ENCODE measurements at regions not wholly inside any gene's neighbourhood (a gene's known extent, or its start where the extent isn't known, plus 50 kb on each side); places are given as distances from the start of the nearest gene placed in this dataset.

GRCh38 chrX:25219480-25219879 lies 203.7 kb upstream of the ARX start:
- DNase-seq (ENCODE audit: low spot score) = no peak

DNA sequence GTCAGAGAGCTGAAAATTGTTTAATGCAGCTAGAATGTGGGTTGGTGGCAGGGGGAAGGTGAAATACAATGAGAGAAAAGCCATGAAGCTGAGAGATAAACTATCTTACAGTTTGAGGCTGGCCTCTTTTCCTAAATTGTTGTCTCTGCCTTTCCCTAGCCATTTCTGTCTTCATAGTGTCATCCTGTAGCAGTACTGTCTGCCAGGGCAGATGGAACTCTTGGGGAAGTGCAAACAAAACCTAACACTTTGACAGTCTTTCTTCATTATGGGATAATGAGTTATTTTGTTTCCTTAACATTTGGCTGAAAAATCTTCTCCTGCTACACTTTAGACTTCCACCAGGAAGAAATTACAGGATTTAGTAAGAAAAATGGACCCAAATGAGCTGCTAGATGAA lies 197.8 kb upstream of the ARX start:
- DNase-seq (ENCODE audit: low spot score) = no peak

- DNase-seq (ENCODE audit: low spot score) = no peak
Measured at GRCh38 chrX:25207803-25208475, 192.2 kb upstream of the ARX start.

DNA sequence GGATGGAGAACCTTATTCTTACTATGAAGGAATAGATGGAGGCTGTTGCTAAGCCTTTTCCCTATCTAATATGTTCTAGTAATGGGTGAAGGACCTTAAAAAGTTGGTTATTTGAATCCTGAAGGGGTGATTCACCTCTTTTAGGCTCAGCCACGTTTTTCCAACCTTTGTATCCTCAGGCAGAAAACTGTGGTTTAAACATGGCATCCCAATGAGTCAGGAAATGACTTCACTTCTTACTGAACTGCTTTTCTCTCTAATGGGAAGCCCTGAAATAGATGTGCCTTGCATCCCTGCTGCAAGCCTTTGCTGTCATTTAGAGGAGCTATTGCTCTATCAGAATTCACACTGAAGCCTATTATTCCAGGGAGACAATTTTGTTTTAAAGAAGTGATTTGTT lies 191.0 kb upstream of the ARX start:
- DNase-seq (ENCODE audit: low spot score) = no peak

GRCh38 chrX:25204182-25204581 lies 188.4 kb upstream of the ARX start:
- no peak for DNase-seq (ENCODE audit: low spot score)

DNA sequence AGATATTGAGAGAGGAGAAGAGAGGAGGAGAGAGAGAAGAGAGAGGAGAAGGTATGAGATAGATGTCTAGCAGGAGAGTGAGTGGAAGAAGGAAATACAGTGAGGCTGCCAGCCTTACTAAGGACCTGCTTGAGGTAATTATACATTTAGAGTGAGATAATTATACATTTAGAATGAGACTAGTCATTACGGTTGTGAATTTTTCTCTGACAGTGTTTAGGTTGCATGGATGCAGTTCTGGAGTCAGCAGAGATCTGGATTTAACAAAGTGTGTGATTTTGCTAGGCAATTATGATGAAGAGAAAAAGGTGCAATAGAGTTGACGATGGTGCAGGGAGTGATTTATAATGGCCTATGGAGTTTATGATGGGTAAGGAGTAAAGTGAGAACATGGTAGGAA lies 187.1 kb upstream of the ARX start:
- DNase-seq (ENCODE audit: low spot score) = no peak

DNA sequence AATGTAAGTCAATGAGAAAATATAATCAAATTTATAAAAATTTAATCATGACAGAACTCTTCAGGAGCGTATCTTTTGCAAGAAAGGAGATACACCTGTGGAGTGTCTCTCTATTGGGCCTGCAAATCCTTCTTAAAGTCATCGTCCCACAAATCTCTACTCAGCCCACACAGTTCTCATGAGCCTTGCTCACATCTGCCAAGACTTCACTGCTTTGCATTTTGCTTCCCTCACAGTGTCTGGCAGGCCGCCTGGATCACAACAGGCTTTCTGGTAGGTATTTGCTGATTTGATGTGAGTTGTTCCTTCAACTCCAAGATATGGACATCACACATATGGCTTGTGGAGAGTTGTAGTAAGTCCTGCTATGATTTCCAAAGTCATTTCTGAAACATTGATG lies 183.1 kb upstream of the ARX start:
- no peak for DNase-seq (ENCODE audit: low spot score)

DNA sequence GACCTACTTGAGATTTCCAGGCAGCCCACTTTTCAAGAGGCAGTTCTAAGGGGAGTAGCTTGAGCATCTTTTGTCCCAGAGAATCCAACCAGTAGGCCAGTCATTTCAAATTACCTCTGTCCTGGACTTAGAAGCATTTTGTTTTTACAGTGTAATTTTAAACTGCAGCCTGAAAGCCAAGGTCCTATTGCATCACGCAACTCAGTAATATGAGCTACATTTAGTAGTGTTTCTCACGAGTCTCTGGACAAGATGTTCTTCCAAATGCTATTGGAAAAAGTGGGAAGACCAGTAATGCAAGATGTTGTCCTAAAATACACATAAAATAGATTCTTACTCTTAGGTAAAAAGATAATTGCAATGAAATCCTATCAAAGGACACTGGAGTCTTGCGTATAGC lies 182.5 kb upstream of the ARX start:
- no peak for DNase-seq (ENCODE audit: low spot score)

GRCh38 chrX:25196221-25196620 lies 180.5 kb upstream of the ARX start:
- no peak for DNase-seq (ENCODE audit: low spot score)

DNA sequence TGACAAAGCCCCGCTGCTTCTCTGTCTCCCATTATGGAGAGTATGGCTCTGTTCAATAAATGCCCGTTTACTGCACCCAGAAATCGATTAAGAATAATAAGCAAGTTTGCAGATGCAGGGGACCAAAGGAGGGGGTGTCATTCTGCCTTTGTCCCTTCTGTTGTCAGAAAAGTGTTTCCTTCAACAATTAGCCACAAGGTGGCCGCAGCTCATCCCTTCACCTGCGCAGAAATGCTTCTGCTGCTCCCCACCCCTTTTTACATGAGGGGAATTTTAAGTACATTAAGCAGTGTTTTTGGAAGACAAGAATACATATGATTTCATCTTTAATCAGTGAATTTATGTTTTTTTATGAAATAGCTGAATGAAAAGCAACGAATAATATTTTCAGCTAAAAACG lies 175.6 kb upstream of the ARX start:
- no peak for DNase-seq (ENCODE audit: low spot score)

GRCh38 chrX:25181775-25182174 lies 166.0 kb upstream of the ARX start:
- DNase-seq (ENCODE audit: low spot score) = no peak

- DNase-seq (ENCODE audit: low spot score) = no peak
Measured at GRCh38 chrX:25180242-25180641, 164.5 kb upstream of the ARX start.

- no peak for DNase-seq (ENCODE audit: low spot score)
Measured at GRCh38 chrX:25178555-25178954, 162.8 kb upstream of the ARX start.

DNA sequence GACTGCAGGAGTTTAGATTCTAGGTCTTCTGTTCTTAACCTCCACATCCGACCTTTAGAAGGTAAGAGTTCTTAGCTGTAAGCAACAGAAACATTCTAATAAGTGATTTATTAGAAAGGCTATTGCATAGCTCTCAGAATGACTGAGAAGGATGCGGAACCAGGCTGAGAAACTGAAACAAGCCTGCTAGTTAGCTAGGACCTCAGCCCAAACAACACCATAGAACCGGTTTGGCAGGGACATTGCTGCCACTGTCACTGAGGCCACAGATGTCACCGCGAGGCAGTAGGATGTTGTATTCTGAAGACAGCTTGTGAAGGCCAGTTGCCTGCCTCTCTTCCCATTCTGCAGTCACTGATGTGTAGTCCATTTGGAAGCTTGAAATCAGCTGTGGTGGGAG lies 160.0 kb upstream of the ARX start:
- no peak for DNase-seq (ENCODE audit: low spot score)

DNA sequence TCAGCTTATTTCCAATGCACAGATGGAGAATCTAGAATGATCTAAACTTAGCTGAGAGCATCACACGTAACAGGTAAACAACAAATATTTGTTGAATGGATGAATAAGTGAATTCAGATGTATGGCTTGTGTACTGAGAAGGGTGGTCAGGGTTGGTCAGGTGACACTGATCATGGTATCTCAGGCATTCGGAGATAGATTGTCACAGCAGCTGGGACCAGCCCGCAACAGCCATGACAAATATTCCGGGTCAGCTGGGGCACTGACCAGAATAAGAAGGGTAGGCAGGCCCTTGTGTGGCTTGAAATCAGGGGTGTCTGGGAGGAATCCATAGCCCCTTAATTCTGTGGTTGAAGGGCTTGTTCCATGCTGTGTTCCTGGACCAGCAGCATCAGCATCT lies 159.4 kb upstream of the ARX start:
- no peak for DNase-seq (ENCODE audit: low spot score)

GRCh38 chrX:25166546-25166945 lies 150.8 kb upstream of the ARX start:
- DNase-seq (ENCODE audit: low spot score) = no peak

DNA sequence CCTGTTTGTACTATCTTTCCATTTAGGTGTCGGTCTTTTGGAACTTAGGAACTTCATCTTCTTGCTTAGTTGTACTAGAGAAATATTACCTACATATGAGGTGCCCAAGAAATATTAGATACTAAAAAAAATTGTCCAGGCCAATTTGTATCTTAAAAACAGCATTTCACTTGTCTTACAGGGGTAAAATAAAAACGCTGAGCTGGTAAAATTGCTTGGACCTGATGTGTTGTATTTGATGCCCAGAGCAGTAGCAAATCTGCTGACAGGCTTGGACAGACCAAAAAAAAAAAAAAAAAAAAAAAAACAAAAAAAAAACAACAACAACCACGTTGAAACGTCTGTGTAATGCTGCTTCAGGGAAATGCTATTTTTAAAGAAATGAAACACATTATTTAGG lies 150.4 kb upstream of the ARX start:
- no peak for DNase-seq (ENCODE audit: low spot score)

GRCh38 chrX:25158635-25159034 lies 142.9 kb upstream of the ARX start:
- no peak for DNase-seq (ENCODE audit: low spot score)

DNA sequence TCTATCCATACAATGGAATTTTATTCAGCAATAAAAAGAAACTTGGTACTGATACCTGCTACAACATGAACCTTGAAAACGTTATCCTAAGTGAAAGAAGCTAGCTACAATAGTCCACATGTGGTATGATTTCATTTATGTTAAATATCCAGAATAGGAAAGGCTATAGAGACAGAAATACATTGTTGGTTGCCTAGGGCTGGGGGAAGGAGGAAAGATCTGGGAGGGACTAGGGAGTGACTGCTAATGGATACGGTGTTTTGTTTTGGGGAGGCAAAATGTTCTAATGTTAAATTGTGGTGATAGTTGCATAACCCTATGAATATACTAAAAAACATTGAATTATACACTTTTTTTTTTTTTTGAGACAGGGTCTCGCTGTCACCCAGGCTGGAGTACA lies 141.1 kb upstream of the ARX start:
- no peak for DNase-seq (ENCODE audit: low spot score)

DNA sequence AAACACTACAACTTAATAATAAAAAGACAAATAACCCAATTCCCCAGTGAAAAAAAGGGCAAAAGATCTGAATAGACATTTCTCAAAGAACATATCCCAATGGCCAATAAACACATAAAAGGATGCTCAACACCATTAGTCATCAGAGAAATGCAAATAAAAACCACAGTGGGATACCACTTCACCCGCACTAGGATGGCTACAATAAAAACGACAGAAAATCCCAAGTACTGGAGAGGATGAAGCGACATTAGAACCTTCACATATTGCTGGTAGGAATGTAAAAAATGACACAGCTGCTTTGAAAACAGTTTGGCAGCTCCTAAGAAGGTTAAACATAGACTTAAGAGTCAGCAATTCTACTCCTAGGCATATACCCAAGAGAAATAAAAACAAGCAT lies 140.6 kb upstream of the ARX start:
- no peak for DNase-seq (ENCODE audit: low spot score)

DNA sequence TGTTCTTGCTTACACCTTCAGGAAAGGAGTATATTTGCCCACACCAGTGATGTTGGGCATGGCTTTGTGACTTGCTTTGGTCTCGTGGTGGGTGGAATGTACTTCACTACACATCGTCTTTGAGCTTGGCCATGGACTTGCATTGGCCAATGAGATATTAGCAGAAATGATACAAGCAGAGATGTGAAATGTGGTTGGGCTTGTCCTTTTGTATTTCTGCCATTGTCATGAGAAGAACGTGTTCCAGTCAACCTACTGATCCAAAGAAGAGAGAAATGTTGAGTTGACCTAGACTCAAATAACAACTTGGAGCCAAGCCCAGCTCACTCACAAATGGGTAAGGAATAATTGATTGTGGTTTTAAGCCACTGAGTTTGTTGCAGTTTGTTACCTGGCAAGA lies 138.4 kb upstream of the ARX start:
- DNase-seq (ENCODE audit: low spot score) = no peak

- DNase-seq (ENCODE audit: low spot score) = no peak
Measured at GRCh38 chrX:25151749-25152148, 136.0 kb upstream of the ARX start.

DNA sequence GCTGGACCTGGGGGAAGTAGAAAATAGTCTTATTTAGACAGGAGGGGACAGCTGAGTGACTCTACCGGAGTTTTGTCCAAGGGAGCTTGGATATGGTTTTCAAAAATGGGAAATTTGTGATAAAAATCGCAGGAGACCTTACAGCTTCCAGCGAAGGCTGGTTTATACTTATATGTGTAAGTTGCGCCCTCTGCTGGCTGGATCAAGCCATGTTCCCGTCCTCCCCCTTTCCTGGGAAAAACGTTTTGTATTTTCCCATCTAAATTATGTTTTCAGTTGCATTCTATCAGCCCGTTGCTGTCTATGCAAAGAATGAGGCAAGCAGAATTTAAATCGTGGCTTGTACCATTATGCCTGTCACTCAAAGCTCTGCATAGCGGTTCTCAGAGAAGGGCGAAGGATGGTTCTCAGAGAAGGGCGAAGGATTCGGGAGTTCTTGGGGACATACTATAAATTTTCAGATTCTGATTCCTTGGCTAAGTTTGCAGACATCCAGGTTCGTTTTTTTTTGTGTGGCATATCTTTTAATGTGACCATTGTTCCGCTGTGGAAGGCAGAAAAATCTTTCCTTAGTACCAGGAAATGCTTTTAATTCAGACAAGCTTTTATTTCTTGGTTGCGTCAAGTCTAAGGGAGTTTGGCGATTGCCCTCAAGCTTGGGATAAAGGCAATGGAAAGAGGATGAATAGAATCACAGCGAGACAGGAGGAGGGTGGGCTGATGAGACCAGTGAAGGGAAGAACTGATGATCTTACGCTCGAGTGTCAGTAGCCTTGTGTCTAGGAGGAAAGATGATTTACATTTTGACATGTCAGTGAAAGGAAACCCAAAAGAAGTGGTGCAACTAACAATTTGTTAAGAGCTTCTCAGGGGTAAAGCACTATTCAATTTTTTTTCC lies 128.5 kb upstream of the ARX start:
- peak; percentile 5 for DNase-seq (ENCODE audit: low spot score)

DNA sequence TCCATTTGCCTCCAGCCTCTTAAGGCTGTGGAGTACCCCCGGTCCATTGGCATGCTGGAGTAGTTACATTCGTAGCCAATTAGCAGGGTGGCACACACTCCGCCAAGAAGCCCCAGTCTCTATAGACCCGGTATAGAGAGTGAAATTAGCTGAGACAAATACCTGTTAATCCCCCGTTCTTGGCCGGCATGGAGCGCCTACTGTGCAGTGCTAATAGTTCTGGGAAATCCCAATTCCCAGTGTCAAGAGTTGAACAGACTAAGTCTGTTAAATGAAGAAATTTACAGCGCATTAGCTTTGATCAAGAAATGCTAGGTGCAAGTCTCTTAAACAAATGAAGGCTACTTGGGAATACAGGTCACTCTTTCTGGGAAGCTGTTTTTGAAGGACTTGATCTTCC lies 127.8 kb upstream of the ARX start:
- no peak for DNase-seq (ENCODE audit: low spot score)
